ENCODE measurements at regions not wholly inside any gene's neighbourhood (a gene's known extent, or its start where the extent isn't known, plus 50 kb on each side); places are given as distances from the start of the nearest gene placed in this dataset.

DNA sequence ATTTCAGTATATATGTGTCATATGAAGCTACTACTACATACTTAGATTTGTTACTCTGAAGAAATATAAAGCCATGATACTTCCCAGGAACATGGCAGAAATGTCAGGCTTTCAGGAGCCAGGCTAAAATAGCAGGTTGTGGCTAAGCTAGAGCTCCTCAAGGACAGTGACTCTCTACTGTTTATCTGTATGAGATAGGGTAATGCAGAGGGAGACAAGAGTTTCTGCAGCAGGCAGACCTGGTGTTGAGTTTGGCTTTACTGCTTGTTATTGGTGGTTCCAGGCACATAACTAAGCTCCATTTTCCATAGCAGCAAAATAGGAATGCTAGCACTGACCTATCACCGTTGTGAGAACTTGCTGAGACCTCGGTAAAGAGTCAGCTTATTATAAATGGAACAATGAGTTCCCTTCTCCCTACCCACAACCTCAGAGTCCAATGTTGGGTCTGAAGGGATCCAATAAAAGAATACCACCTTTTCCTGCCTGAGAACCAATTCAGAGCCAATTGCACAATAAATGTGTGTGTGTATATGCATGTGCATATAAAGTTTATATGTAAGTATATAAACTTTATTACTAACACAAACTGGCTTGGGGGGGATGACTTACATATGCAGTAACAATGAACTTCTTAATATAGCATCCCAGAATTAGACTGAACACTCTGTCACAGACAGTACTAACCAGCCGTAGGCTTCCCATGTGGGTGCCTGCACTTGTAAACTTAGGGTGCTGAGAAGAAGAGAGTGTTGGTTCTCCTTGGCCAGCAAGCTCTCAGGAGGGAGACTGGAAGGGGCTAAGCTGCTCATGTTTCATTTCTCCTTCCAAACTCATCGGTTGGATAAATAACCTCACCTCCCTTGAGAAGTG is 51.9 kb upstream of the PAQR3 start:
- no peak for ATAC-seq
- no peak for DNase-seq (ENCODE audit: low spot score)
- intact Hi-C loops (cut with DNase I), result no loop called here

DNA sequence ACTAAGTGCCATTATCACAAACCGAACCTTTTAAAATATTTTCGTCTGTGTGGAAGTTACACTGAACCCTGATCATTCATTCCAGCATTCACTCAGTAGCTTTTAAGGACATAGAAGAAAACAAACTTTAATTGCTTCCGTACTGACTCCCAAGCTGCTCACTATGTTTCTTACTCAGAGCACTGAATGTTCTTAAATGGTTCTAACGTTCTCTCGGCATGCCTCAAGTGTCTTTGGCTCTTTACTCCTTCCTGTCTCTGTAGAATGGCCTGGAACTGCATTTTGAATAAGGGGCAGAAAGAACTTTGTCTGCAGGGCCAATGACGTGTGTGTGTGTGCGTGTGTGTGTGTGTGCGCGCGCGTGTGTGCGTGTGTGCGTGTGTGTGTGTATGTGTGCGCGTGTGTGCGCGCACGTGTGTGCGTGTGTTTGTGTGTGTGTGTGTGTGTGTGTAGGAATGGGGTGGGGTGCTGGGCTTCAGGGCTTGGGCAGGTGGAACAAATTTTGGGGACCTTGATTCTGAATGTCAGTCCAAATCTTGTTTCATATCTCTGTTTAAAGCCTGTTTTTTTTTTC is 50.5 kb upstream of the PAQR3 start:
- intact Hi-C loops (cut with DNase I), result no loop called here
- ATAC-seq (no peak), DNase-seq (ENCODE audit: low spot score) (no peak)

All from sciatic nerve (tissue), 2 donors.